Heart left ventricle (tissue), 16 donors: ENCODE measurements at regions not wholly inside any gene's neighbourhood (a gene's known extent, or its start where the extent isn't known, plus 50 kb on each side); places are given as distances from the start of the nearest gene placed in this dataset.

Experiments used
- ATAC-seq, 4 donors: fragments of 200-7000 bp; cut with Tn5 transposase; one replicate each; pipeline ENCODE4 v1.9.1; 2020 to 2022; ENCODE audit warnings: moderate library complexity in 4 of 4, mild to moderate bottlenecking in 3 of 4, moderate number of reproducible peaks in 1 of 4
- DNase-seq, 5 donors: peaks; one replicate each; pipeline ENCODE4 v3.0.0-alpha.2; 2020
- H3K27ac ChIP-seq, 12 donors: fragments of 200-600 bp; sonication (generic) in 4 of 12; one replicate each; pipeline versions ENCODE4 v1.5.0 to v1.8.0; 2016 to 2022; ENCODE audit warnings: mild to moderate bottlenecking in 2 of 12
- H3K27me3 ChIP-seq, 9 donors: fragments of 200-600 bp; sonication (generic) in 2 of 9; one replicate each; pipeline versions ENCODE4 v1.5.1 to v1.8.0; 2016 to 2022; ENCODE audit warnings: mild to moderate bottlenecking in 3 of 9
- H3K36me3 ChIP-seq, 9 donors: fragments of 200-600 bp; sonication (generic) in 2 of 9; one replicate each; pipeline versions ENCODE4 v1.5.0 to v1.8.0; 2018 to 2022; ENCODE audit warnings: mild to moderate bottlenecking in 2 of 9
- H3K4me1 ChIP-seq, 12 donors: fragments of 200-600 bp; sonication (generic) in 4 of 12; one replicate each; pipeline versions ENCODE4 v1.5.0 to v1.8.0; 2016 to 2022; ENCODE audit warnings: mild to moderate bottlenecking in 3 of 12
- H3K4me3 ChIP-seq, 12 donors: fragments of 200-600 bp; sonication (generic) in 4 of 12; one replicate each; pipeline versions ENCODE4 v1.5.0 to v1.8.0; 2017 to 2022; ENCODE audit warnings: mild to moderate bottlenecking in 9 of 12, moderate library complexity in 4 of 12
- H3K9me3 ChIP-seq, 12 donors: fragments of 200-600 bp; sonication (generic) in 4 of 12; one replicate each; pipeline versions ENCODE4 v1.5.0 to v1.8.0; 2016 to 2022; ENCODE audit warnings: mild to moderate bottlenecking in 1 of 12
- POLR2A ChIP-seq, 2 donors: fragments of 450-650 bp; IDR thresholded peaks; one replicate each; pipeline ENCODE4 v1.6.1; 2017; ENCODE audit warnings: antibody characterized with exemption in 2 of 2, mild to moderate bottlenecking in 2 of 2, moderate library complexity in 2 of 2
- WGBS, 4 donors: extraction: QIAGEN DNeasy Blood & Tissue Kit in 2 of 4; methylation state at CpG; one replicate each; pipeline versions ENCODE4 v1.1.5 to v1.1.7; 2013 to 2018; 5-methylcytosine and 5-hydroxymethylcytosine counted together
- intact Hi-C, 10 donors: fragments of 100-400 bp; cut with DNase I; formaldehyde crosslinking; loops; one replicate each; pipeline versions ENCODE4 v1.11.1 to v1.14.2; 2022
- TF ChIP-seq, protein P1 (sequence below), 12 donors: fragments of 200-600 bp; sonication (generic) in 4 of 12; IDR thresholded peaks; one replicate each; pipeline versions ENCODE4 v1.5.0 to v1.8.0; 2018 to 2022; ENCODE audit warnings: antibody characterized with exemption in 12 of 12, mild to moderate bottlenecking in 5 of 12
- donor health status: ischemic (EF 13 %, LVEDD 7.1; RV severe dilation, severe dysfunction).
- donor health status: healthy with polysubstance abuse.
- donor health status: DM: no; HTN: yes; CAD: no.
- donor health status: DM: no; HTN: no; CAD: no.
- donor health status: ischemic (EF 25% LVEDD 6.9; RV normal size, moderate dysfunction).
- donor health status: ischemic (EF 25% LVEDD 5.7; RV mildly dilated, moderate dysfunction).
- donor health status: healthy.
- donor health status: DM: yes; HTN: yes; CAD: no.
- donor health status: ischemic (EF 35%, LVEDD 5.7; RV mildly dilated, moderate dysfunction).
- donor health status: nonischemic (EF 11% LVEDD 7.7; RV severe dilation, severe dysfunction).
- donor health status: DM: yes; HTN: yes; CAD: no.
- donor health status: PGD.
- donor health status: ischemic (EF 29% LVEDD 5.4; RV normal size, mild dysfunction).
- donor health status: nonischemic (EF 23%, LVEDD 6.1; RV moderate dilation, normal function).

DNA sequence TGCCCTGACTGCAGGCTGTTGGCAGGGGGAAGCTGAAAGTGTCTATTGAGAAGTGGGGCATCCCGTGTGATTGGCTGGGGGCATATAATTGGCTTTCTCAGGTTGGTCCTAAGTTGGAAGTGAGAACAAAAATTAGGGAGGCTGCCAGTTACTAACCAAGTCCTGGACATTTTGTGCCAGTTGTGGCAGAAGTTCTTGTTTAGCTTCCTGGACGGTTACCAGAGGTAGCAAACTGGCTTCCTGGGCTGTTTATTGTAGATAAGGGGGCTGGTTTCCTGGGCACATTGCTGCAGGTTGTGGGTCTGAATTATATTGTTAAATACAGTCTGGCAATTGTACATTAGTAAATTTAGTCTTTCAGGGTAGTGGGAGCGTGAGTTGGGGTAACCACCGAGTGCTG lies 50.6 kb upstream of the SLC2A12 start:
- WGBS, 4 donors, result 69 to 78% (median 71%) methylated on average over 4 of the region's 4 CpGs
- Histone ChIP-seq H3K27ac (no peak overlapping the region), H3K4me3 (no peak overlapping the region), H3K36me3 (no peaks in the 10 kb centered on the region), H3K4me1 (no peaks in the 10 kb centered on the region), H3K27me3 (peaks cover 0 to 3% (median 0%) of the 10 kb centered on the region in 9 donors), H3K9me3 (no peaks in the 10 kb centered on the region)
- intact Hi-C loops, result no loop called here
- no peak for ATAC-seq
- DNase-seq, result no peak
- TF ChIP-seq POLR2A (IDR thresholded peaks at IDR 0.05), result no peak
- TF ChIP-seq, protein P1, sequence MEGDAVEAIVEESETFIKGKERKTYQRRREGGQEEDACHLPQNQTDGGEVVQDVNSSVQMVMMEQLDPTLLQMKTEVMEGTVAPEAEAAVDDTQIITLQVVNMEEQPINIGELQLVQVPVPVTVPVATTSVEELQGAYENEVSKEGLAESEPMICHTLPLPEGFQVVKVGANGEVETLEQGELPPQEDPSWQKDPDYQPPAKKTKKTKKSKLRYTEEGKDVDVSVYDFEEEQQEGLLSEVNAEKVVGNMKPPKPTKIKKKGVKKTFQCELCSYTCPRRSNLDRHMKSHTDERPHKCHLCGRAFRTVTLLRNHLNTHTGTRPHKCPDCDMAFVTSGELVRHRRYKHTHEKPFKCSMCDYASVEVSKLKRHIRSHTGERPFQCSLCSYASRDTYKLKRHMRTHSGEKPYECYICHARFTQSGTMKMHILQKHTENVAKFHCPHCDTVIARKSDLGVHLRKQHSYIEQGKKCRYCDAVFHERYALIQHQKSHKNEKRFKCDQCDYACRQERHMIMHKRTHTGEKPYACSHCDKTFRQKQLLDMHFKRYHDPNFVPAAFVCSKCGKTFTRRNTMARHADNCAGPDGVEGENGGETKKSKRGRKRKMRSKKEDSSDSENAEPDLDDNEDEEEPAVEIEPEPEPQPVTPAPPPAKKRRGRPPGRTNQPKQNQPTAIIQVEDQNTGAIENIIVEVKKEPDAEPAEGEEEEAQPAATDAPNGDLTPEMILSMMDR (IDR thresholded peaks at IDR 0.05), result no peak
